ENCODE measurements at regions not wholly inside any gene's neighbourhood (a gene's known extent, or its start where the extent isn't known, plus 50 kb on each side); places are given as distances from the start of the nearest gene placed in this dataset.

- CTCF ChIA-PET = interaction anchor here (0.5 kb wide), 1 partner anchor 8 kb away, joined by 3 read pairs; no protein-coding TSS in a partner anchor
- POLR2A ChIA-PET = no interaction called here
- DNase-seq (ENCODE audit: extremely low spot score) = no peak
- TF ChIP-seq LEF1 (IDR thresholded peaks at IDR 0.05; ENCODE audit: borderline replicate concordance) = no peak
- TF ChIP-seq SUZ12 (IDR thresholded peaks at IDR 0.05) = no peak
- TF ChIP-seq TARDBP (IDR thresholded peaks at IDR 0.05) = no peak
- no peak for TF ChIP-seq NFRKB (IDR thresholded peaks at IDR 0.05)
- no peak for TF ChIP-seq BHLHE40 (IDR thresholded peaks at IDR 0.05; ENCODE audit: borderline replicate concordance)
These were observed 73.3 kb upstream of the E2F3 start for GRCh38 chr6:20328266-20328923.

DNA sequence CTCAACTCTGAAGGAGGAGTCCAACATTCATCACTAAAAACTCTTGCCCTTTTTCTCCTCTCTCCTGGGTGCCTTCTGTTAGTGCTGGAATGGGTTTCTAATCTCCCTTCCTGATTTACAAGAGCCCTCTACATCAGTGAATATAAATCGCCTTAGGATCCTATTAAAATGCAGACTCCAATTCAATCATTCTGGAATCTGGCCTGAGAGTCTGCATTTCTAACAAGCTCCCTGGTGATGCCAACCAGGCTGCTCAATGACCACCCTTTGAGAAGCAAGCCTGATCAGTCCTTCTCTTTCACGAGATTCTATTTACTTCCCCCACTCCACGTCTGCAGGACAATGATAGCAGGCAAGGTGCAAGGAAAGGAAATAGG, 72.8 kb upstream of the E2F3 start:
- DNase-seq (ENCODE audit: extremely low spot score) = no peak
- TF ChIP-seq CTBP1 (IDR thresholded peaks at IDR 0.05; ENCODE audit: borderline replicate concordance) (no peak), NFRKB (IDR thresholded peaks at IDR 0.05) (no peak), PKNOX1 (IDR thresholded peaks at IDR 0.05) (no peak), ARNT (IDR thresholded peaks at IDR 0.05) (no peak), FOXA1 (IDR thresholded peaks at IDR 0.05) (no peak), ELF4 (IDR thresholded peaks at IDR 0.05) (no peak), SP1 (IDR thresholded peaks at IDR 0.05) (no peak), TARDBP (IDR thresholded peaks at IDR 0.05) (no peak), HDGF (IDR thresholded peaks at IDR 0.05; ENCODE audit: borderline replicate concordance) (no peak)
- ChIA-PET CTCF (no interaction called here), POLR2A (no interaction called here)

GRCh38 chr6:20331042-20331441, 70.6 kb upstream of the E2F3 start:
- no peak for DNase-seq (ENCODE audit: extremely low spot score)
- ChIA-PET POLR2A (no interaction called here), CTCF (no interaction called here)
- TF ChIP-seq CTBP1 (IDR thresholded peaks at IDR 0.05; ENCODE audit: borderline replicate concordance) (no peak), ELF4 (IDR thresholded peaks at IDR 0.05) (peak; percentile 80)

DNA sequence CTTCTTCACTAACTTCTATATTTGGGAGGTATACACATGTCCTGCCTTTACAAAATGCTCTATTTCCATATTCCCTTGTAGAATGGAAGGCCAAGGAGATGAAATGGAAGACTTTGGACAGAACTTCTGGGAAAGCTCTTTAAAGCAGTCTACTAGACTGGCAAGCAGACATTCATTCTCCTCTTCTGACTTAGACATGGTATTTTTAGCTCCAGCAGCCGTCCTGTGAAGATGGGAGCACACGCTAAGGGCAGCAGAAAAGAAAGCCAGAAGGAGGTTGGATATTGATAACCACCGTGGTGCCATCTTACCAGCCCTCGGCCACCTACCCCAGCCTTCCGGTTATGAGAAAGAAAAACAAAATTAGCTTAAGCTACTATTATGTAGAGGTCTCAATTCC, 70.1 kb upstream of the E2F3 start:
- ChIA-PET POLR2A (no interaction called here), CTCF (no interaction called here)
- DNase-seq (ENCODE audit: extremely low spot score) = no peak
- TF ChIP-seq LEF1 (IDR thresholded peaks at IDR 0.05; ENCODE audit: borderline replicate concordance) (no peak), TARDBP (IDR thresholded peaks at IDR 0.05) (no peak)

- ChIA-PET CTCF (no interaction called here), POLR2A (no interaction called here)
- no peak for DNase-seq (ENCODE audit: extremely low spot score)
These were observed 69.2 kb upstream of the E2F3 start for GRCh38 chr6:20332441-20333006.

DNA sequence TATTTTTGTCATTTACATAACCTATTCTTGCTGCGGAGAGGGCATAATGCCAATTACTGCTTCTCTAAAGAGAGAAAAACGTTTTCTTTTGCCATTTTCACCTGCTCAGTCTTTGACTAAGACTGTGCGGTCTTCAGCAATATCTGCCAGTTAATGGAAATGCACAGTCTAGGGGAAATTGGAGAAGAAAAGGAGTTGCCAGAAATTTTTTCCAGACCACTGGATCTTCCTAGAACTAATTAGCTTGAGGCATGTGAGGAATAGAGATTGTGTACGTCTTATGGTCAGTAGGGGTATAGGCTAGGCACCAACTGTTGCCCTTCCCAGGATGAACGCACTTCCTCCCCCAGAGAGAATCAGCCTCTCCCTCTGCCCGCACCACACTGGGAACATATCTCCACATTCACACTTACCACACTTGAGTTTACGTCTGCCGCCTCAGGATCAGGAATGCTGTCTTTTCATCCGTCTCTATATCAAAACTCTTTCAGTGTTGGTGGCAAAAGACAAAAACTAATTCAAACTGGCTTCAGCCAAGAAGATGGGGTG, 67.9 kb upstream of the E2F3 start:
- no peak for TF ChIP-seq SUZ12 (IDR thresholded peaks at IDR 0.05)
- no peak for TF ChIP-seq CTBP1 (IDR thresholded peaks at IDR 0.05; ENCODE audit: borderline replicate concordance)
- no peak for TF ChIP-seq LEF1 (IDR thresholded peaks at IDR 0.05; ENCODE audit: borderline replicate concordance)
- TF ChIP-seq L3MBTL2 (conservative IDR thresholded peaks at IDR 0.05) = no peak
- no peak for TF ChIP-seq SP1 (IDR thresholded peaks at IDR 0.05)
- TF ChIP-seq ZNF384 (IDR thresholded peaks at IDR 0.05) = no peak
- TF ChIP-seq TARDBP (IDR thresholded peaks at IDR 0.05) = no peak
- TF ChIP-seq PKNOX1 (IDR thresholded peaks at IDR 0.05) = no peak
- TF ChIP-seq FOXM1 (IDR thresholded peaks at IDR 0.05; ENCODE audit: borderline replicate concordance) = no peak
- TF ChIP-seq FOXK2 (IDR thresholded peaks at IDR 0.05) = no peak
- no peak for DNase-seq (ENCODE audit: extremely low spot score)
- POLR2A ChIA-PET = no interaction called here
- CTCF ChIA-PET = no interaction called here

More at GRCh38 chr6:20332441-20333006, 69.2 kb upstream of the E2F3 start:
- TF ChIP-seq PKNOX1 (IDR thresholded peaks at IDR 0.05) = 0 out of 2 replicates have a peak, but pooled peaks have one; percentile 9
- TF ChIP-seq FOXK2 (IDR thresholded peaks at IDR 0.05) = no peak
- TF ChIP-seq CTBP1 (IDR thresholded peaks at IDR 0.05; ENCODE audit: borderline replicate concordance) = no peak
- TF ChIP-seq FOXM1 (IDR thresholded peaks at IDR 0.05; ENCODE audit: borderline replicate concordance) = no peak
- no peak for TF ChIP-seq TARDBP (IDR thresholded peaks at IDR 0.05)
- TF ChIP-seq SP1 (IDR thresholded peaks at IDR 0.05) = no peak

GRCh38 chr6:20334334-20334733, 67.3 kb upstream of the E2F3 start:
- POLR2A ChIA-PET = no interaction called here
- CTCF ChIA-PET = no interaction called here
- TF ChIP-seq LEF1 (IDR thresholded peaks at IDR 0.05; ENCODE audit: borderline replicate concordance) = no peak
- TF ChIP-seq FOXA1 (IDR thresholded peaks at IDR 0.05) = no peak
- no peak for TF ChIP-seq TARDBP (IDR thresholded peaks at IDR 0.05)
- TF ChIP-seq FOXM1 (IDR thresholded peaks at IDR 0.05; ENCODE audit: borderline replicate concordance) = no peak
- no peak for TF ChIP-seq NFRKB (IDR thresholded peaks at IDR 0.05)
- TF ChIP-seq FOXK2 (IDR thresholded peaks at IDR 0.05) = no peak
- no peak for TF ChIP-seq SUZ12 (IDR thresholded peaks at IDR 0.05)
- TF ChIP-seq L3MBTL2 (conservative IDR thresholded peaks at IDR 0.05) = no peak
- no peak for TF ChIP-seq HDGF (IDR thresholded peaks at IDR 0.05; ENCODE audit: borderline replicate concordance)
- no peak for TF ChIP-seq PKNOX1 (IDR thresholded peaks at IDR 0.05)
- TF ChIP-seq SP1 (IDR thresholded peaks at IDR 0.05) = no peak
- no peak for TF ChIP-seq BHLHE40 (IDR thresholded peaks at IDR 0.05; ENCODE audit: borderline replicate concordance)
- no peak for TF ChIP-seq CTBP1 (IDR thresholded peaks at IDR 0.05; ENCODE audit: borderline replicate concordance)
- no peak for TF ChIP-seq ARNT (IDR thresholded peaks at IDR 0.05)
- TF ChIP-seq ZNF384 (IDR thresholded peaks at IDR 0.05) = no peak
- no peak for DNase-seq (ENCODE audit: extremely low spot score)

All from HEK293T (cell line).